ENCODE measurements at regions not wholly inside any gene's neighbourhood (a gene's known extent, or its start where the extent isn't known, plus 50 kb on each side); places are given as distances from the start of the nearest gene placed in this dataset.

GRCh38 chr18:30601541-30601940, 441.0 kb downstream of the DSC3 start:
- H3K79me2 ChIP-seq (ENCODE audit: control insufficient read depth, insufficient read depth, low read length): no peaks in the 10 kb centered on the region
- H3K9me3 ChIP-seq (ENCODE audit: control insufficient read depth, insufficient read depth, low read depth, low read length): no peaks in the 10 kb centered on the region
- no peaks in the 10 kb centered on the region for H3K27me3 ChIP-seq (ENCODE audit: control insufficient read depth, insufficient read depth, low read length)
- no peaks in the 10 kb centered on the region for H3K36me3 ChIP-seq (ENCODE audit: control insufficient read depth, insufficient read depth, low read length)
- no peaks in the 10 kb centered on the region for H3K4me1 ChIP-seq (ENCODE audit: control insufficient read depth, extremely low read depth, insufficient read depth, low read length)
- H4K20me1 ChIP-seq (ENCODE audit: control insufficient read depth, extremely low read depth, insufficient read depth, low read length): no peaks in the 10 kb centered on the region
- H3K4me2 ChIP-seq (ENCODE audit: extremely low read depth, insufficient read depth, low read length): no peak overlapping the region
- H3K27ac ChIP-seq (ENCODE audit: insufficient read depth, low read length): no peak overlapping the region
- no peak for DNase-seq (ENCODE audit: low read depth in 2 of 2)
- no peak overlapping the region for H3K9ac ChIP-seq (ENCODE audit: insufficient read depth, low read length)
- no peak overlapping the region for H2AFZ ChIP-seq (ENCODE audit: low read length)
- no peak for TF ChIP-seq CTCF (conservative IDR thresholded peaks at IDR 0.05 in 1 of 2, IDR thresholded peaks at IDR 0.05 in 1 of 2; ENCODE audit: low read depth in 1 of 2, low read length in 2 of 2)
- TF ChIP-seq EZH2 (IDR thresholded peaks at IDR 0.05; ENCODE audit: low read length, missing control alignments): no peak
- no peak overlapping the region for H3K4me3 ChIP-seq (replicated peaks in 1 of 4; ENCODE audit: control extremely low read depth in 1 of 4, insufficient read depth in 1 of 4, low read depth in 3 of 4, low read length in 4 of 4)

- Histone ChIP-seq H3K4me1 (ENCODE audit: control insufficient read depth, extremely low read depth, insufficient read depth, low read length) (no peaks in the 10 kb centered on the region), H3K9me3 (ENCODE audit: control insufficient read depth, insufficient read depth, low read depth, low read length) (no peaks in the 10 kb centered on the region), H4K20me1 (ENCODE audit: control insufficient read depth, extremely low read depth, insufficient read depth, low read length) (no peaks in the 10 kb centered on the region), H3K36me3 (ENCODE audit: control insufficient read depth, insufficient read depth, low read length) (no peaks in the 10 kb centered on the region), H3K4me3 (replicated peaks in 1 of 4; ENCODE audit: control extremely low read depth in 1 of 4, insufficient read depth in 1 of 4, low read depth in 3 of 4, low read length in 4 of 4) (no peak overlapping the region), H3K9ac (ENCODE audit: insufficient read depth, low read length) (no peak overlapping the region), H3K27ac (ENCODE audit: insufficient read depth, low read length) (no peak overlapping the region), H3K4me2 (ENCODE audit: extremely low read depth, insufficient read depth, low read length) (no peak overlapping the region), H3K27me3 (ENCODE audit: control insufficient read depth, insufficient read depth, low read length) (no peaks in the 10 kb centered on the region), H2AFZ (ENCODE audit: low read length) (no peak overlapping the region), H3K79me2 (ENCODE audit: control insufficient read depth, insufficient read depth, low read length) (no peaks in the 10 kb centered on the region)
- TF ChIP-seq CTCF (conservative IDR thresholded peaks at IDR 0.05 in 1 of 2, IDR thresholded peaks at IDR 0.05 in 1 of 2; ENCODE audit: low read depth in 1 of 2, low read length in 2 of 2) (no peak), EZH2 (IDR thresholded peaks at IDR 0.05; ENCODE audit: low read length, missing control alignments) (no peak)
- DNase-seq (ENCODE audit: low read depth in 2 of 2): no peak
These were observed 445.3 kb downstream of the DSC3 start for GRCh38 chr18:30597202-30597601.

- TF ChIP-seq EZH2 (IDR thresholded peaks at IDR 0.05; ENCODE audit: low read length, missing control alignments): no peak
- no peak for TF ChIP-seq CTCF (conservative IDR thresholded peaks at IDR 0.05 in 1 of 2, IDR thresholded peaks at IDR 0.05 in 1 of 2; ENCODE audit: low read depth in 1 of 2, low read length in 2 of 2)
- DNase-seq (ENCODE audit: low read depth in 2 of 2): no peak
- Histone ChIP-seq H3K36me3 (ENCODE audit: control insufficient read depth, insufficient read depth, low read length) (no peaks in the 10 kb centered on the region), H3K9me3 (ENCODE audit: control insufficient read depth, insufficient read depth, low read depth, low read length) (no peaks in the 10 kb centered on the region), H3K4me2 (ENCODE audit: extremely low read depth, insufficient read depth, low read length) (no peak overlapping the region), H3K4me3 (replicated peaks in 1 of 4; ENCODE audit: control extremely low read depth in 1 of 4, insufficient read depth in 1 of 4, low read depth in 3 of 4, low read length in 4 of 4) (no peak overlapping the region), H3K27ac (ENCODE audit: insufficient read depth, low read length) (no peak overlapping the region), H3K27me3 (ENCODE audit: control insufficient read depth, insufficient read depth, low read length) (no peaks in the 10 kb centered on the region), H2AFZ (ENCODE audit: low read length) (no peak overlapping the region), H3K9ac (ENCODE audit: insufficient read depth, low read length) (no peak overlapping the region), H4K20me1 (ENCODE audit: control insufficient read depth, extremely low read depth, insufficient read depth, low read length) (no peaks in the 10 kb centered on the region), H3K79me2 (ENCODE audit: control insufficient read depth, insufficient read depth, low read length) (no peaks in the 10 kb centered on the region), H3K4me1 (ENCODE audit: control insufficient read depth, extremely low read depth, insufficient read depth, low read length) (no peaks in the 10 kb centered on the region)
These were observed 445.9 kb downstream of the DSC3 start for GRCh38 chr18:30596635-30597034.

Data from fibroblast of lung (primary cell).